Lower lobe of right lung (tissue), 2 donors: ENCODE measurements at regions not wholly inside any gene's neighbourhood (a gene's known extent, or its start where the extent isn't known, plus 50 kb on each side); places are given as distances from the start of the nearest gene placed in this dataset.

ENCODE experiments used
- ATAC-seq, 2 donors: fragments of 200-7000 bp; cut with Tn5 transposase; one replicate each; pipeline ENCODE4 v1.9.1; 2020 to 2022; ENCODE audit warnings: mild to moderate bottlenecking in 2 of 2, moderate library complexity in 2 of 2
- DNase-seq: peaks from one replicate; pipeline ENCODE4 v3.0.0-alpha.2; 2020
- H3K27ac ChIP-seq: fragments of 200-600 bp; one replicate; pipeline ENCODE4 v1.8.0; 2022
- H3K27me3 ChIP-seq: fragments of 200-600 bp; one replicate; pipeline ENCODE4 v1.8.0; 2022; ENCODE audit warnings: low read depth
- H3K36me3 ChIP-seq: fragments of 200-600 bp; one replicate; pipeline ENCODE4 v1.8.0; 2022; ENCODE audit warnings: mild to moderate bottlenecking
- H3K4me1 ChIP-seq: fragments of 200-600 bp; one replicate; pipeline ENCODE4 v1.8.0; 2022
- H3K4me3 ChIP-seq: fragments of 200-600 bp; one replicate; pipeline ENCODE4 v1.8.0; 2022; ENCODE audit warnings: mild to moderate bottlenecking
- H3K9me3 ChIP-seq: fragments of 200-600 bp; one replicate; pipeline ENCODE4 v1.8.0; 2022
- intact Hi-C: fragments of 100-400 bp; cut with DNase I; formaldehyde crosslinking; loops from one replicate; pipeline ENCODE4 v1.11.0; 2022
- TF ChIP-seq, protein P1 (sequence below): fragments of 200-600 bp; IDR thresholded peaks from one replicate; pipeline ENCODE4 v1.8.0; 2022; ENCODE audit warnings: antibody characterized with exemption, mild to moderate bottlenecking
- donor health status: DM: no; HTN: yes; CAD: no; lungs with severe emphysema.

DNA sequence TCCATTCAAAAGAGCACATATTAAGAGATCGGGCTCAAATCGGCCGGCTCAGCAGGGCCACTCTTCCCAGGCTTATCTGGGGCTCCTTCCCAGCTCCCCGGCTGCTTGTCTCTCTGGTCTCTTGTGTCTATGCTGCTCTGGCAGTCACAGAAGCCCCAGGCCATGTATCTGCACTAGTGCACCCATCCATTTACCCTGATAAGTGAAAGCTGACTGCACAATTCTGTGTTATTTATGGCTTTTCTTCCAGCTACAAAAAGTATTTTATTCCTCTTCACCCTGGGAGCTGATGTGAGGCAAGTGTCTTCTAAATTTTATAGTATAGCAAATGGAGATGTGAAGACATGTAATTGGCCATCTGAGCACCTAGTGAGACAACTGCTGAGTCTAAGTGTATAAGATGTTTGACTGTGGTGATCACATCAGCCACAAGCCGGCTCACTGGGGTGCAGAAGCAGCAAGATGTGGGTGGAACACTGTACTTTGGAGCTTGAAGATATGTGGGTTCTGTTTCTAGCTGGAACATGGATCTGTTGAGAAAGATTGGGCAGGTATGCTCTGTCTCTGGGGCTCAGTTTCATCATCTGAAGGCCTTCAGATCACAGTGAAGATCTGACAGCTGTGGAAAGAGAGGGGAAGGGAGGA lies 78.1 kb upstream of the MPHOSPH6 start:
- Histone ChIP-seq H3K27ac (no peak overlapping the region), H3K36me3 (no peaks in the 10 kb centered on the region), H3K27me3 (no peaks in the 10 kb centered on the region), H3K9me3 (peaks cover 5% of the 10 kb centered on the region), H3K4me1 (no peaks in the 10 kb centered on the region), H3K4me3 (no peak overlapping the region)
- intact Hi-C loops, result no loop called here
- ATAC-seq (no peak), DNase-seq (no peak)
- TF ChIP-seq, protein P1, sequence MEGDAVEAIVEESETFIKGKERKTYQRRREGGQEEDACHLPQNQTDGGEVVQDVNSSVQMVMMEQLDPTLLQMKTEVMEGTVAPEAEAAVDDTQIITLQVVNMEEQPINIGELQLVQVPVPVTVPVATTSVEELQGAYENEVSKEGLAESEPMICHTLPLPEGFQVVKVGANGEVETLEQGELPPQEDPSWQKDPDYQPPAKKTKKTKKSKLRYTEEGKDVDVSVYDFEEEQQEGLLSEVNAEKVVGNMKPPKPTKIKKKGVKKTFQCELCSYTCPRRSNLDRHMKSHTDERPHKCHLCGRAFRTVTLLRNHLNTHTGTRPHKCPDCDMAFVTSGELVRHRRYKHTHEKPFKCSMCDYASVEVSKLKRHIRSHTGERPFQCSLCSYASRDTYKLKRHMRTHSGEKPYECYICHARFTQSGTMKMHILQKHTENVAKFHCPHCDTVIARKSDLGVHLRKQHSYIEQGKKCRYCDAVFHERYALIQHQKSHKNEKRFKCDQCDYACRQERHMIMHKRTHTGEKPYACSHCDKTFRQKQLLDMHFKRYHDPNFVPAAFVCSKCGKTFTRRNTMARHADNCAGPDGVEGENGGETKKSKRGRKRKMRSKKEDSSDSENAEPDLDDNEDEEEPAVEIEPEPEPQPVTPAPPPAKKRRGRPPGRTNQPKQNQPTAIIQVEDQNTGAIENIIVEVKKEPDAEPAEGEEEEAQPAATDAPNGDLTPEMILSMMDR, result no peak

- no peaks in the 10 kb centered on the region for H3K27me3 ChIP-seq
- H3K9me3 ChIP-seq, result peaks cover 5% of the 10 kb centered on the region
- ATAC-seq (no peak), DNase-seq (no peak)
- H3K4me1 ChIP-seq, result no peaks in the 10 kb centered on the region
- TF ChIP-seq, protein P1, result no peak
- H3K4me3 ChIP-seq, result no peak overlapping the region
- no peak overlapping the region for H3K27ac ChIP-seq
- intact Hi-C loops, result no loop called here
- H3K36me3 ChIP-seq, result no peaks in the 10 kb centered on the region
Measured at GRCh38 chr16:82242201-82242600, 72.2 kb upstream of the MPHOSPH6 start.

DNA sequence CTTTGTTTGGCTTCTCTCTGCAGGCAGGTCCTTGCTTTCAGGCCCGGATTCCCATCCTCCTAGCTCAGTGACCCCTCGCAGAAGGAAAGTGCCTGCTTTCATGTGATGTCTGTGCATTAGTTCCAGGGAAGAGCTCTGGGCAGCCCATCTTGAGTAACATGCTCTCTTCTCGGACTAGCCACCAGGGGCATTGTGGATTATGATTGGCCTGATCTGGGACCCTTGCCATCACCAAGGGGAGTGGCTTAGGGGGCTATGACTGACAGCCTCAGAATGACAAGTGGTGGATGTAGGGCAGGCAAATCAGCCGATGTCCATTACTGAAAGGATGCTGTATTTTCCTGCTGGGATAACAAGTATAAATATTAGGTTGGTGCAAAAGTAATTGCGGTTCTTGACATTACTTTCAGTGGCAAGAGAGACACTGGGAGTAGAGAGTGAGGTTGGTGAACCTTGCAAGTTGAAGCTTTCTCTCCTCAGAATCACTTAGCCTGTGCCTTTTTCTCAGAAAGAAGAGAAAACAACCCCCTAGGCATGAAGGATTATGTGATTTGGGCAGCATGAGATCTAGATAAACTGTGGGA lies 71.5 kb upstream of the MPHOSPH6 start:
- H3K9me3 ChIP-seq, result peaks cover 5% of the 10 kb centered on the region
- DNase-seq (no peak), ATAC-seq (no peak)
- intact Hi-C loops, result no loop called here
- H3K27me3 ChIP-seq, result no peaks in the 10 kb centered on the region
- TF ChIP-seq, protein P1, result no peak
- H3K36me3 ChIP-seq, result no peaks in the 10 kb centered on the region
- H3K4me3 ChIP-seq, result no peak overlapping the region
- H3K4me1 ChIP-seq, result no peaks in the 10 kb centered on the region
- no peak overlapping the region for H3K27ac ChIP-seq

DNA sequence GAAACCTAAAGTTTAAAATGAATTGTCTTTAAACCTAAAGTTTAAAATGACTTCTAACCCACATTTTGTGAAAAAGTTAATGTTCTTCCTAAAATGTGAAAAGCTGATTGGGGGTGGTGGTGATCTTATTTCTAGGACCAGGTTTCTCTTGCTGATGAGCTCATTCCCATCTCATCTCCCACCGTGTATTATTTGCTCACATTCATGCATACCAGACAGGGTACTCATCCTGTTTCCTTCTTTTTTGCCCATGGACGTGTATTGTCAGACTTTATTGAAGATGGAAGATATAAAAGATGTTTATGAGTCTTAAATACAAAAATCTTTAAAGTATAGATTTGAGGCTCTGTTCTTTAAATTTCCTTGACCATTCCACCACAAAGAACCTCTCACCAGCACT lies 70.1 kb upstream of the MPHOSPH6 start:
- H3K4me1 ChIP-seq, result no peaks in the 10 kb centered on the region
- intact Hi-C loops, result no loop called here
- H3K27me3 ChIP-seq, result no peaks in the 10 kb centered on the region
- no peak for DNase-seq
- H3K36me3 ChIP-seq, result no peaks in the 10 kb centered on the region
- H3K4me3 ChIP-seq, result no peak overlapping the region
- H3K9me3 ChIP-seq, result peaks cover 5% of the 10 kb centered on the region
- H3K27ac ChIP-seq, result no peak overlapping the region
- no peak for ATAC-seq
- TF ChIP-seq, protein P1, result no peak

- Histone ChIP-seq H3K9me3 (no peaks in the 10 kb centered on the region), H3K36me3 (no peaks in the 10 kb centered on the region), H3K4me3 (no peak overlapping the region), H3K27me3 (no peaks in the 10 kb centered on the region), H3K4me1 (no peaks in the 10 kb centered on the region), H3K27ac (no peak overlapping the region)
- ATAC-seq (no peak), DNase-seq (no peak)
- TF ChIP-seq, protein P1, result no peak
- intact Hi-C loops, result no loop called here
Measured at GRCh38 chr16:82236875-82237274, 66.9 kb upstream of the MPHOSPH6 start.
